MM.1S (cell line): ENCODE measurements at regions not wholly inside any gene's neighbourhood (a gene's known extent, or its start where the extent isn't known, plus 50 kb on each side); places are given as distances from the start of the nearest gene placed in this dataset.

Source experiments
- CTCF ChIP-seq: fragments of 300-600 bp; sonication (generic); IDR thresholded peaks from 2 replicates; pipeline ENCODE4 v1.5.1; 2016; ENCODE audit warnings: antibody characterized with exemption, low read length, mixed read lengths
- EZH2 ChIP-seq: fragments of 300-600 bp; sonication (generic); optimal IDR thresholded peaks from 2 replicates; pipeline ENCODE3; 2017; ENCODE audit warnings: low read depth, mild to moderate bottlenecking, antibody characterized with exemption, low read length, mixed read lengths
- EZH2phosphoT487 ChIP-seq: fragments of 300-600 bp; sonication (generic); IDR thresholded peaks from 2 replicates; pipeline ENCODE4 v1.6.1; 2018; ENCODE audit warnings: antibody characterized with exemption, low read length

- TF ChIP-seq CTCF, result no peak
- no peak for TF ChIP-seq EZH2
- no peak for TF ChIP-seq EZH2phosphoT487
These were observed 186.4 kb downstream of the ANAPC1 start for GRCh38 chr2:111697560-111697959.
